Esophagus squamous epithelium (tissue), 5 donors: ENCODE measurements at regions not wholly inside any gene's neighbourhood (a gene's known extent, or its start where the extent isn't known, plus 50 kb on each side); places are given as distances from the start of the nearest gene placed in this dataset.

Source experiments
- DNase-seq: peaks from one replicate; lab custom pipeline; 2025; lab: John Stamatoyannopoulos, UW
- H3K27ac ChIP-seq, 4 donors: fragments of 200-600 bp; sonication (generic); one replicate each; pipeline ENCODE4 v1.5.1; 2016 to 2019; ENCODE audit warnings: mild to moderate bottlenecking in 1 of 4
- H3K27me3 ChIP-seq, 4 donors: fragments of 200-600 bp; sonication (generic); 1 replicate in 3 of 4; 2 replicates in 1 of 4; pipeline versions ENCODE4 v1.5.1 to v1.6.0; 2017 to 2021; ENCODE audit warnings: antibody characterized with exemption in 1 of 4
- H3K36me3 ChIP-seq, 3 donors: fragments of 200-600 bp; sonication (generic); one replicate each; pipeline ENCODE4 v1.5.1; 2016 to 2019
- H3K4me1 ChIP-seq, 3 donors: fragments of 200-600 bp; sonication (generic); one replicate each; pipeline ENCODE4 v1.5.1; 2017 to 2019
- H3K4me3 ChIP-seq, 4 donors: fragments of 200-600 bp; sonication (generic); 1 replicate in 3 of 4; 2 replicates in 1 of 4; pipeline ENCODE4 v1.5.1; 2016 to 2019; ENCODE audit warnings: mild to moderate bottlenecking in 2 of 4, moderate library complexity in 1 of 4
- H3K9me3 ChIP-seq, 3 donors: fragments of 200-600 bp; sonication (generic); one replicate each; pipeline ENCODE4 v1.5.1; 2016 to 2019
- POLR2A ChIP-seq, 4 donors: fragments of 450-650 bp; IDR thresholded peaks; one replicate each; pipeline ENCODE4 v1.6.1; 2017; ENCODE audit warnings: antibody characterized with exemption in 4 of 4, mild to moderate bottlenecking in 4 of 4, moderate library complexity in 3 of 4
- WGBS, 2 donors: methylation state at CpG; one replicate each; pipeline ENCODE4 v1.1.5; 2018; 5-methylcytosine and 5-hydroxymethylcytosine counted together
- intact Hi-C: fragments of 100-400 bp; cut with DNase I; formaldehyde crosslinking; loops from one replicate; pipeline ENCODE4 v1.15.0; 2022
- TF ChIP-seq, protein P1 (sequence below), 6 experiments: fragments of 450-650 bp in 4 of 6; fragments of 200-600 bp in 2 of 6; sonication (generic) in 2 of 6; IDR thresholded peaks; one replicate each; pipeline ENCODE4 v1.5.1; 2016 to 2019; ENCODE audit warnings: antibody characterized with exemption in 6 of 6, mild to moderate bottlenecking in 4 of 6, moderate library complexity in 4 of 6
- donor health status: DM: yes; HTN: yes; CAD: no.

DNA sequence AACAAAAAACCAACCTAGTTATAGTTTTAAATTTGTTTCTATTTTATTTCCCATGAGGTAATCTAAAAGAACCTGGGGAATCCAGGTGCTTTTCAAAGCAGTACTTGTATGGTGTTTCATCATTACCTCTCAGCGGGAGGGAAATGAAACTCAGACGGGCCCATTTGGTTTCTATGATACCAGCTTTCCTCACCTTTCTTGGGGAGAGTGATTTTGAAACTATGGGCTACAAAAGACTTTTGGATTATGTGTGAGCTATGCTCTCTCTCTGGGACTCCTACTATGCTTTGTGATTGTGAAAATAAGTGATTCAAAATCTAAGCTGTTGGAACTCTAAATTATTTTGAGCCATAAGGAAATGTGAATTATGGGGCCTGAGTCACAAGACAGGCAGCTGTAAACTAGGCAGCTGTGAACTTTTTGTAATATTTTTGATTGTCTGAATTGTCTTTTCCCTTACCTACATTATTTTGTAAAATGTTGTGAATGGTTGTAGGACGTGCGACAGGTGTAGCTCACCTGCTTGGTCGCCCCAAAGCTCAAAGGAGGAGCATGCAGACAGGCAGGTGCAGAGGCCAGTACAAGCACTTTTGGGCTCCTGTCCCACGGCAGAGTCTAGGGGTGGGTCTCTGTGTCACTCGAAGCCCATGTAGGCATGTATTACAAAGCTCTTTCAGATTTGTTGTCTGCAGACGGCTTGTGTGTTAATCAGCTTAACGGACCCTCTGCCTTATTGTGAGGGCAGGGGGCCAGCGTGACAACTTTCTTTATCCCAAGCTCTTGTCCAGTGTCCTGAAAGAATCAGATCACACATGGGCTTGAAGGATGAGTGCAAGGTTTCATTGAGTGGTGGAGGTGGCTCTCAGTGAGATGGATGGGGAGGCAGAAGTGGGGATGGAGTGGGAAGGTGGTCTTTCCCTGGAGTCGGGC is 64.8 kb upstream of the BACH1 start:
- Histone ChIP-seq H3K9me3 (no peaks in the 10 kb centered on the region), H3K36me3 (no peaks in the 10 kb centered on the region), H3K4me3 (no peak overlapping the region), H3K4me1 (peaks cover 13 to 39% (median 22%) of the 10 kb centered on the region in 3 donors), H3K27me3 (no peaks in the 10 kb centered on the region), H3K27ac (peak overlapping the region; percentile 8 to 62 (median 32))
- 78 to 81% methylated on average over 7 to 11 of the region's 11 CpGs for WGBS, 2 donors
- DNase-seq = no peak
- no peak for TF ChIP-seq POLR2A (IDR thresholded peaks at IDR 0.05)
- TF ChIP-seq, protein P1, sequence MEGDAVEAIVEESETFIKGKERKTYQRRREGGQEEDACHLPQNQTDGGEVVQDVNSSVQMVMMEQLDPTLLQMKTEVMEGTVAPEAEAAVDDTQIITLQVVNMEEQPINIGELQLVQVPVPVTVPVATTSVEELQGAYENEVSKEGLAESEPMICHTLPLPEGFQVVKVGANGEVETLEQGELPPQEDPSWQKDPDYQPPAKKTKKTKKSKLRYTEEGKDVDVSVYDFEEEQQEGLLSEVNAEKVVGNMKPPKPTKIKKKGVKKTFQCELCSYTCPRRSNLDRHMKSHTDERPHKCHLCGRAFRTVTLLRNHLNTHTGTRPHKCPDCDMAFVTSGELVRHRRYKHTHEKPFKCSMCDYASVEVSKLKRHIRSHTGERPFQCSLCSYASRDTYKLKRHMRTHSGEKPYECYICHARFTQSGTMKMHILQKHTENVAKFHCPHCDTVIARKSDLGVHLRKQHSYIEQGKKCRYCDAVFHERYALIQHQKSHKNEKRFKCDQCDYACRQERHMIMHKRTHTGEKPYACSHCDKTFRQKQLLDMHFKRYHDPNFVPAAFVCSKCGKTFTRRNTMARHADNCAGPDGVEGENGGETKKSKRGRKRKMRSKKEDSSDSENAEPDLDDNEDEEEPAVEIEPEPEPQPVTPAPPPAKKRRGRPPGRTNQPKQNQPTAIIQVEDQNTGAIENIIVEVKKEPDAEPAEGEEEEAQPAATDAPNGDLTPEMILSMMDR (IDR thresholded peaks at IDR 0.05) = no peak
- intact Hi-C loops = no loop called here

DNA sequence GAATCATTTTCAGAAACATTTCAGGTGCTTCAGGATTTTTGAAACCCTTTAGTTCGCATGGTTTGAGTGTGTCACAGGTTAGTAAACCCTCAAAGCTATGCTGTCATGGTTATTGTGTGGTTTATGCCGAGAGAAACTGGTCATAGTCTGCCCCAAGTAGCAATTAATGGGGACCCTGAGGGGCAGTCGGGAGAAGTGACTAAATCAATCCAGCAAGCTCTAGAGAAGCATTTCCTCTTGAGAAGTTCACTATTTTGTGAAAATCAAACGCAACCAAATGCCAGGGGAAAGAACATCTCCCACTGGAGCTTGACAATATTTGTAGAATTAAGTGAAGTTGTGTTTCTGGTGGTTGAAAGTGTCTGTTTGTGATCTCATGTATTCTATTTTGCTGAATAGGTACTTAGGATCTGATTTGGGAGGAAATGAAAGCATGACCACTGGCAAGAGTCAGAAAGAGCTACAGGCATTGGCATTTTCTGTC is 63.0 kb upstream of the BACH1 start:
- no peaks in the 10 kb centered on the region for H3K36me3 ChIP-seq
- H3K4me1 ChIP-seq = peaks cover 13 to 37% (median 23%) of the 10 kb centered on the region in 3 donors
- DNase-seq = no peak
- H3K27me3 ChIP-seq = no peaks in the 10 kb centered on the region
- H3K4me3 ChIP-seq = no peak overlapping the region
- WGBS, 2 donors = 69 to 80% methylated on average over 4 of the region's 4 CpGs
- no peaks in the 10 kb centered on the region for H3K9me3 ChIP-seq
- TF ChIP-seq, protein P1 (IDR thresholded peaks at IDR 0.05) = no peak
- TF ChIP-seq POLR2A (IDR thresholded peaks at IDR 0.05) = no peak
- intact Hi-C loops = no loop called here
- peak overlapping the region in 2 of 4 donors; percentile 8 to 31 for H3K27ac ChIP-seq

DNA sequence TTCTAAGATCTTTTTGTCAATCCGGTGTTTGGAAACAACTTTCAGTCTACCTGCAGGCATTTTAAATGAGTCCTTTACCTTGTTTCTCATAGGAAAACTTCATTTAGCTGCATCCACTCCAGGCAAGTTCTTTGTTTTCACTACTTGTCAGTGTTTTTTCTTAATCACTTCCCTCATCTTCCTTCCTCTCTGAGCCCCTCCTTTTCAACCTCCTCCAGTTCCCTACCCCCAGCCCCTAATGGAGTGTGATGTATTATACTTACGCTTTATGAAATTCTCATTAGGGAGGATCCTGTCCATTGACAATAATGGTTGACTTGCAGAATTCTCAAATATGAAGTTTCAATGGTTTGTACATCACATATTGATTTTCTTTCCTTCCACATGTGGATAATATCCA is 62.5 kb upstream of the BACH1 start:
- intact Hi-C loops = no loop called here
- no peak for TF ChIP-seq POLR2A (IDR thresholded peaks at IDR 0.05)
- TF ChIP-seq, protein P1 (IDR thresholded peaks at IDR 0.05) = no peak
- Histone ChIP-seq H3K36me3 (no peaks in the 10 kb centered on the region), H3K27ac (peak overlapping the region in 1 of 4 donors; percentile 58), H3K27me3 (no peaks in the 10 kb centered on the region), H3K4me3 (no peak overlapping the region), H3K9me3 (no peaks in the 10 kb centered on the region), H3K4me1 (peaks cover 13 to 33% (median 23%) of the 10 kb centered on the region in 3 donors)
- DNase-seq = no peak
- WGBS, 2 donors = 53 to 58% methylated on average over 2 of the region's 2 CpGs

DNA sequence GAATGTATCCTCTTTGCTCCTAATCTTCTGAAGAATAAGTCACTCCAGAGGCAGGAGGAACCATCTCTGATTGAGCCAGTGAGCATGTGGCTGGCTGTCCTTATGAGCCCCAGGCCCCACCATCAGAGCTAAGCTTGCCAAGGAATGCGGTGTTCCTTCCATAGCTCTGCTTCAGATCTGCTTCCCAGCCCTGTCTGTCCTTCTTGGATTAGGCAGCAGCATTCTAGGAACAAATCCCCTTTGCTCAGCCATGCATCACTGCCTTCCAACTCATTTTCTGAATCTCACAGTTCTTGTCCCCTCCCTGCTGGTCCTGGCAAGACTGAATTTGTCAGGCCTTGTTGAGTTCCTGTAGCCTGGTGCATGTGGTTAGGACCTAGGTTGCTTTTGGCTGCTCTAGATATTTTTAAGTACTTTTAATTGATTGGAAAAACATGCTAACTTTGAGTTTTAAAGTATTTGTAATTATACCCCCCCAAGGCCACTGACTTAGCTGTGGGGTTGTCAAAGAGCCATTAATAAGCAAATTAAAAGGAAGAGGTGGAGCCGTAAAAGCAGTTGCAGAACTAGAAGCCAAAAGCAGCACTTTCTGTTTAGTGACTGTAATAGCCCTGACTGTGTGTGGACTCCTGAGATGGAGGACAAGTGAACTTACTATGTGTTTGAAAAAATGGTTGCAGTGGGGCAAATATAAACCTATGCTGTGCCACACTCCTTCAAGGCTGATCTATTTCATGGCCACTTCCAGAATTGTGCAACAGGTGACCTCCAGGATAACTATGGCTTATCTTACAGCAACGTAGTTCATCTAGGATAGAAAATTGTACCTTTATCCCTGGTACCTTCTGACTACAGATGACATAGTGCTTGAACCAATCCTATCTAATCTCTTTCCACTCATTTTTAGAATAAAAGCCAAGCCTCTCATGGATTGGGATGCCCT is 61.3 kb upstream of the BACH1 start:
- WGBS, 2 donors = 36 to 41% methylated on average over 2 to 3 of the region's 3 CpGs
- DNase-seq = no peak

More for the DNA sequence above, 61.3 kb upstream of the BACH1 start:
- no peaks in the 10 kb centered on the region for H3K36me3 ChIP-seq
- no peaks in the 10 kb centered on the region for H3K9me3 ChIP-seq
- intact Hi-C loops = no loop called here
- H3K4me1 ChIP-seq = peaks cover 13 to 33% (median 23%) of the 10 kb centered on the region in 3 donors
- H3K27me3 ChIP-seq = no peaks in the 10 kb centered on the region
- H3K4me3 ChIP-seq = no peak overlapping the region
- H3K27ac ChIP-seq = peak overlapping the region; percentile 21 to 71 (median 47)
- TF ChIP-seq, protein P1 (IDR thresholded peaks at IDR 0.05) = no peak
- peak in 1 of 4 donors; percentile 23 for TF ChIP-seq POLR2A (IDR thresholded peaks at IDR 0.05)
